HG03095 (cell line): ENCODE measurements at regions not wholly inside any gene's neighbourhood (a gene's known extent, or its start where the extent isn't known, plus 50 kb on each side); places are given as distances from the start of the nearest gene placed in this dataset.
"Not testable (repeated sequence)": the region's sequence is repeated elsewhere in the genome, so short reads cannot be mapped to it uniquely, and the experiment has no call there.

Experiments used
- ATAC-seq: cut with Tn5 transposase; IDR thresholded peaks from one replicate; pipeline ENCODE4 v1.9.1; 2021; ENCODE audit warnings: moderate library complexity; ENCODE audit not compliant: unreplicated experiment

DNA sequence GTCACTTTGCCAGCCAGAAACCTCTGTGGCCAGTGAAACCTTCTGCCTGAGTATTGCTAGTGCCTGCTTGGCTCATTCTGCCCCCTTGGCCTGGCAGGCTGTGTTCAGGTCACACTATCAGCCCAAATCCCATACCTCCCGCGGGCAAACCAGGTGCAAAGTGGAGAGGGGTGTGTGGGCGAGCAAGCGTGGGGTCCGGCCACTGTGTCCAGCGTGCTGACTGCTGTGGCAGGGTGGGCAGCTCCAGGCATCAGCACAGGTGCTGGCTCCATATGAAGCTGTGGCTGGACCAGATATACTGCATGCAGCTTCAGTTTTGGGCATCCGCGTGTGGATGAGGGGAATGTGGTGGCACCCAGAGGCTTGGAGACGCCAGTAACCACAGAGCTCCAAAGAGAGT, 576.5 kb upstream of the EDIL3 start:
- no peak for ATAC-seq

DNA sequence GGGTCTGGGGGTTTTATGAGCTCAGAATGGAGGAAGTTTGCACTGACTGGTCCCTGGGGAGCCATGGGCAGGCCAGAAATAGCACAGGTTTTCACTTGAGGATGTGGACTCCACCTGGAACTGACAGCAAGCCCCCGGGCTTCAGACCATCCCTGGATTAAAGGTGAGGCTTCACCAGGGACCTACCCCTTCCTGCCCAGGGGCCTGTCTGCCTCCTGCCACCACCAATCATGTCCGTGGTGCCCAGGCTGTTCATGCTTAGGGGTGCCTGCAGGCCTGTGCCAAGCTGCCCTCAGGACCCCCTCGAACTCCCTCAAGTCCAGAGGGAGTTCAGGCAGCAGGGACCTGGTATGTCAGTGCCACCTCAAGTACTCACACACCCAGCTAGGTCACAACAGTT, 577.2 kb upstream of the EDIL3 start:
- no peak for ATAC-seq

DNA sequence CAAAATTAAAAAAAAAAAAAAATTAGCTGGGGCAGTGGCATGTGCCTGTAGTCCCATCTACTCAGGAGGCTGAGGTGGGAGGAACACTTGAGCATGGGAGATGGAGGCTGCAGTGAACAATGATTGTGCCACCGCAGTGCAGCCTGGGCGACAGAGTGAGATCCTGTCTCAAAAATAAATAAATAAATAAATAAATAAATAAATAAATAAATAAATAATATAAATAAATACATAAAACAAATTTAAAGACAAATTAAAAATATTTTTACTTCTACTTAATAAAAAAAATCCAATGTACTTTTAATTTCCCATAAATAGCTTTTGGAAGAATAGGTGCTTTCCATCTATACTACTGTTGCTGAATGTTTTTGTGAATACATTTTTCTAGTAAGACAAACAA, 598.4 kb upstream of the EDIL3 start:
- ATAC-seq = no peak

DNA sequence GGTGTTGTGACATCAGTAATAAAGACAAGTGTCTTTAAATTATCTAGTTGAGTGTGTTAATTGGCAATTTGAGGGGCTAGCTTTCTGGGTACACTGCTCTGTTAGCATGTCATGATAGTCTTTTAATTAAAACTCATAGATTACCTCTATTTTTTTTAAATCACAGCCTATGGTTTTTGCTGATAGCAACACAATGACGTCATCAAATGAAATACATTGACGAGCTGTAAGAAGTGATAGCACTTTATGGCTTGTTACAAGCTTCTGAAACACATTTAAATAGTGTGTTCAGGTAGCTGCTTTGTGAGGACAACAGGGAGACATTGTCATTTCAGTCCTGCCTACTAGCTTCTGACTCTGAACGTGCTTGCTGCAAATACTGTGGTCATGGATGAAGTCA, 600.5 kb upstream of the EDIL3 start:
- ATAC-seq = no peak

DNA sequence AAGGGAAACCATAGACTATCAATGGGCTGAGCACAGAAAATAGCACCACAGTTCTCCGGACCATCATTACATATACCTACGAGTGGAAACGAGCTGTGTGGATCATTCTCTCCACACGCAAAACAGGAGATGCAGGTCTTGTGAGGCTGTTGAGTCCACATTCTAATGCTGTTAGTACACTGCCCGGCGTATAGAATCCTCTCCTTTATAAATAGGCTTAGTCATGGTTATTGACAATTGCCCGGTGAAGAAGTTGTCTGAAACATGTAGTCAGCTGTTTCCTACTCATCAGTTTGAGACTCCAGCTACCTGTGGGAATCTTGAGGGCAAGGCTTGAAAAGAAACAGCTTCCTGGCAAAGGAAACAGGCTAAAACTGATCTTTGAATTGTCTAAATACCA, 602.0 kb upstream of the EDIL3 start:
- ATAC-seq = no peak

DNA sequence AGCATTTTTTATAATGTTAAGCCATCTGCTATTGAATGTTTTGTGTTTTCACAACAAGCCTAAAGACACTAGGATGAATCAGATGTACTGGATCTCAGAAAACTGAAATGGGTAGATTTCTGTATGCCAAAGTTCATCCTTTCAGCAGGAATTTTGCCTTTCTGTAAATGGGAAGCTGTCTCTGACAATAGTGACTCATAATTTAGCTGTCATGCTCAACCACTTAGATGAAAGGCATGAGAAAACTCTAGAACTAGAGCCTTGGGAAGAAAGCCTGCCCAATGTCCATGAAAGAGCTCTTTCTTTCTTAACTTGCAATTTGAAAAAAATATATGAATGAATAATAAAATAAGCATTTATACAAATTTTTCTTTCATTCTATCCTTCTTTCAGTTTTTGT, 616.0 kb upstream of the EDIL3 start:
- no peak for ATAC-seq

DNA sequence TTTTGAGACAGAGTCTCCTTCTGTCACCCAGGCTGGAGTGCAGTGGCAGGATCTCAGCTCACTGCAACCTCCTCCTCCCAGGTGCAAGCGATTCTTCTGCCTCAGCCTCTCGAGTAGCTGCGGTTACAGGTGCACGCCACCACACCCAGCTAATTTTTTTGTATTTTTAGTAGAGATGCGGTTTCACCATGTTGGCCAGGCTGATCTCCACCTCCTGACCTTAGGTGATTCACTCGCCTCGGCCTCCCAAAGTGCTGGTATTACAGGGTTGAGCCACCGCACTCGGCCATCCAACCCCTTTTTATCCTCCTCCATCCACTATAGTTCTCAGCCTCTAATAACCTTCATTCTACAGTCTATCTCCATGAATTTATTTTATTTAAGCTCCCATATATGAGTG, 617.3 kb upstream of the EDIL3 start:
- not testable (repeated sequence) for ATAC-seq

DNA sequence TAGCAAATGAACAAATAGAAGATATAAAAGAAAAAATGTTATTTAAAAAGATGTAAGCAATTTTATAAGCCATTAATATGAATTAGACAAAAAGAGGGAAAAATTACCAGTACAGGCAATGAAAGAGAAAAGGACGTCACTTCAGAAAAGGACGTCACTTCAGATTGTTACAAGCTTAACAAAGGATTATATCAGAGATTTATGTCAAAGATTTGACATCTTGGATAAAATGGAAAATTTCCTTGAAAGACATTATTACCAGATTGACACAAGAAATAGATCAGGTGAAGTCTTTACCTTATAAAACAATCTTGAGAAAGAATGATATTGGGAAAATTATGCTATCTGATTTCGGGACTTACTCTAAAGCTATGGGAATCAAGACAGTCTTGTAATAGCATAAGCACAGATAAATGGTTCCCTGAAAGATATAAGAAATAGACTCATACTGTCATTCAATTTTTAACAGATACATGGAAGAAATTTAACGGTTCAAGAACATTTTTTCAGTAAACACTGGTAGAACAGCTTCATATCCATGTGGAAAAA, 625.4 kb upstream of the EDIL3 start:
- no peak for ATAC-seq

DNA sequence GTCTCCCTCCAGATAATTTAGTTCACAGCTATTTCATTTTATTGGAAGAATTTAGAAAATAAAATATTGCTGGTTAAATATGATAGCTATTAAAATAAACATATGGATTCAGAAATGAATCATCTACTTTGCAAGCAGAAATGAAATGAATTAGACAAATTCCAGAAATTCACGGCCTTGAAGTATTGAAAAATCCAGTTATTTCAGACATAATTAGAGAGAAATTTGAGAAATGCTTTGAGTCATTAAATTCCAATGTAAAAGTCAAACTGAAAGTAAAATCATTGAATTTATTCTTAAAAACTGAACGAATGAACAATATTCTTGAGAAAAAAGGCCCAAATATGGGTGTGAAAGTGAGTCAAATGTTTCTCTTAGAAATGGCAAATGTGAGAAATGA, 632.6 kb upstream of the EDIL3 start:
- ATAC-seq = no peak

DNA sequence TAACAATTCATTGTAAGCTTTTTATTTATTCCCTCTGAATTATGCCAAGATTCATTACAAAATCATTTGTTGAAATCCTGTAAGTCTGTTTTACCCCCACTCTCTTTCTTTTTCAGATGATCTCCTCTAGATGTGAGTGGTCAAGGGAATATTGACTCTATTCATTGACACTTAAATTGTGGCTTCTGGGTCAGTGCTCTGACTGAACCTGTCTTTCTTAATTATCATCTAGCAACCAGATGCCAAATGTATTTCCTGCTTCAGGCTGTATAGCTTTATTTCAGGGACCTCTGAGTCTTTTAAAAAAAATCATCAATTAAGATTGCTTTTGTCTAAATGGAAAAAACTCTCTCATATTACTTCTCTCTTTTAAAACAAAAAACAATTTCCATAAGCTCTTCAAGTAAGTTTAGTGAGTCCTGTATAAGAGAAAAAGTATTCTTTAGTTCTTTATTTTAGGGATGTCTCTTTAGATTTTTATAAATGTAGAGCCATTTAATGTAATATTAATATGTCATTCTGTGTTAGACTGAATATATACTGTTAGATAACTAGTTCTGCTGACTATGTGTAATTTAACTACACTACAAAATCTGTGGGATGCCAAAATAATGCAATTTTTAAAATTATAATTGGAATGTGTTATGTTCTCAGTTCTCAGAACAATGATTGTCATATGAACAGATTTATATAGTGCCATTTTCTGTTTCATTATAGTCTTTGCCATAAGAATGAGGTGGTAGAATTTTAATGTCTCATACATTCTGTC, 645.8 kb upstream of the EDIL3 start:
- ATAC-seq = no peak

DNA sequence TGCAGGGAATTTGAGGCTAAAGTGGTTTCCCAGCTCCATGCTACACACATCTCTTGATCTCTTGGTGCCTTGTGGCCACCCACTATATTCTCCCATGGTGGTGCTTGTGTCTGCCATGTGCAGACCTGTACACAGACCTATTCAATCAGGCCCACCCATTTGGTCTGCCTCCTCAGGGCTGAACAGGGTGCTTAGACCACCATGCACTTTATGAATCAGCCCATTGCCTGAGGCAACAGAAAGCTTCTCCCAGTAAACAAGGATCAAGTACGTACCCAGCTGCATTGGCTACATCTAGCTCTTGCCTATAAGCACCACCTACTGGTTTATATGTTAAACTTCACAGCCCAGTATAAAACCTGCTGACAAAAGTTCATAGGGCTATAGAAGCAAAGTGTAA, 664.3 kb upstream of the EDIL3 start:
- no peak for ATAC-seq

DNA sequence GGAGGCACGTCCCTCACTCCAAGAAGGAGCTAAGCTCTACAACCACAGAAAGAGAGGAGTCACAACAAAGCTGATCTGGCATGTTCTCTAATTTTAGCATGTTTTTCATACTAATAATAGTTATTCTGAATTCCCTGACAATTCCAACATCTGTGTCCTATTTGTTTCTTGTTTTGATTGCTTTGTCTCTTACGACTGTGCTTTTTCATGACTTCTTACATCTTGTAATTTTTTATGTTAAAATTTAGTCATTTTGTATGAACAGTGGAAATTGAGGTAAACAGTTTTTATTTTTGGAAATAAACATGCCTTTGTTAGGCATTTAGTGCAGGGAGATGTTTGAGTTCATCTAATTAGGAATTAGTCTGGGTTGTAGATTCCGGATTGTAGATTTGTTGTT, 668.1 kb upstream of the EDIL3 start:
- no peak for ATAC-seq

DNA sequence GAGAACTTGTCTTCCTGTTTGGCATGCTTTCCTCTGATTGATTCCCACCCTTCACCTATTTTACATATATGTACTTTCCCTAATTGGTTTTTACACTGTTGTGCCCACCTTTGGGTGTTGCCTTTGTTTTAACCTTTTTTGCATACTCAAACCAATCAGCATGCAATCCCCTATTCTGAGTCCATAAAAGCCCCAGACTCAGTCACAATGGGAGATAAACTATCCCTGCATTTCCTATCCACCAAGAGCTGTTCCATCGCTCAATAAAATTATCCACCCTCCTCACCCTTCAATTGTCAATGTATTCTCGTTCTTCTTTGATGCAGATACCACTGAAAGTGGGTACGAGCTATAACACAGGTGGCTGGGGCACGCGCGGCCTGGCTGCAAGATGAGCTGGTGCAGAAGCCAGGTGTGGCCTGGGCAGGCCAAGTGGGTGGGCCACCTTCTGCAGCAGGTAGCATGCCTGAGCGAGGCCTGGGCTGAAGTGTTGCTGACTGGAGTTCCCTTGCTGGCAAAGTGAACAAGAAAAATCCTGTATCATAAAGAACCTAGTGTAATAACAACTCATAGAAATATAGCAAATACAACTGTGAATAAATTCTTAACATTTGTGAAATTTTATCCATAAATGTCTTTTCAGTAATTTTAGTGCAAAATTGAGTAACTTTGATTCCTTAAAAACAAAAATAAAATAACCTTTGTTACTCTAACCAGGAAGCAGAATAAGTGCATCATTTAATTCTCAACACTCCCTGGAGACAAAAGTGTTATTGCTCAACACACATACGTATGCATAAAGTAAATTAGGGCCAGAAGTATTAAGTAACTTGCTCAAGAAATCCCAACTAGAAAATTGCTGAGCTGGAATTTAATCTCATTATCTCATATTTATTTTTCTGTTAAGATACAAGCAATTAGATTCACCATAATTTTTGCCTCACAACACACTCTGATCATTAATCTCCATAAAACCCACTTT, 685.3 kb upstream of the EDIL3 start:
- no peak for ATAC-seq

DNA sequence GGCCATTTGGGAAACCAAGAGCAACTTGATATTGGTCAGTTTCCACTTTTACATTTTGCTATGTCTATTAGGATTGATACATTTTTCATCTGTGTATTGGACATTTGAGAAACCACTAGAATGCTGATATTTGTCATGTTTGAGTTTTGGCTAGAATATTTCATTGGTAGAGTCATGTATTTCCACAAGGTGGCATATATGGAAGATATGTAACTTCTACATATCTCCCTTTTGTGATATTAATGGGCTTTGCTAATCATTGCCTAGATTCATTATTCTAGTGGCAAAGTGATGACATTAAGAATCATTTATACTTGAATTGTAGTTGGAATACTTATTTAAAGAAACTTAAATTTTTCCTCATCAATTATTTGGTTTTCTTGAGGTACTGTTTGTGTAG, 692.9 kb upstream of the EDIL3 start:
- ATAC-seq = no peak

DNA sequence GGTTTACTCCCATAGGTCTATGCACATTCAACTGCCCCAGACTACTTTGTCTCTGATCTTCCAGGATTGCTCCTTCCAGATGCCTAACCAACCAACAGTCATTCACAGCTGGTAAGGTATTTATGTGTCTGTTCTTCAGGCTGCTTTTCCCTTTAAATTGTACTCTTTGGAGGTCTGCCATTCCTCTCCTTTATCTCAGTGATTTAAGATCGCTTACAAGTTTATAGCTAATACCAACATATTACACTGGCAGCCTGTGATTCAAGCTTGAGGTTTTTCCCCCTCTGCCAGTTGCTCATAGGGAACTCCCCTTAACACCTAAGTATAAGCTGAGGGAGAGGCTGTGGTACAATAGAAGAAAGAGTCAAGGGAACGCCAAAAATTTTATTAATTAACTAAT, 711.7 kb upstream of the EDIL3 start:
- no peak for ATAC-seq

DNA sequence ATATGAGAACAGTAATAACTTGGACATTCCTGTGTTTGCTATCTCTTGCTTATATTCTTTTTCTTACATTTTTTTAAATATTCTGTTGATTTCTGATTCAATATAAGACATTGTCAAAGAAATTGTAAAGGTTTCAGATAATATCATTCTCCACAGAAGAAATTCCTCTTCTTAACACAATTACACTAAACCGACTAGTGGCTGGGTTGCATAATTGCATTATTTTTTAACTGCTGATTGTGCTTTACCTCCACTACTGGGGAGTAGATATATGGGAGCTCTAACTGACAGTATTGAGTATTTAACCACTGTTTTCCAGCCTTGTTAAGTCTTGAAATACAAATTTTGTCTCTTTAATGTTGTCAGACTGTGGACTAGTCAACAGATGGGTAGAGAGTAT, 723.8 kb upstream of the EDIL3 start:
- ATAC-seq = no peak

DNA sequence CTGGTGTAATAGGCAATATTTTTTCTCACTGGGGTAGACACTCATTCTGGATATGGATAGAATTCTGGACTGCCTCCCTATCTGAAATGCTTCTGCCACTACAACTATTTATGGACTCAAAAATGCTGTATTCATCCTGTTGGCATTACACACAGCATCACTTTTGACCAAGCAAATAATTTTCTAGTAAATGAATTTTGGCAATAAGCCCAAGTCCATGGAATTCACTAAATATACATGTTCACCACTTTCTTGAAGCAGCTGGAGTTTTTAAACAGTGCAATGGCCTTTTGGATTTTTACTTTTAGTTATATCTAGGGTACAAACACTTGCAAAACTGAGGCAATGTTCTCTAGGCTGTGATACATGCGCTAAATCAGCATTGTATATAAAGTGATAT, 724.9 kb upstream of the EDIL3 start:
- ATAC-seq = no peak

DNA sequence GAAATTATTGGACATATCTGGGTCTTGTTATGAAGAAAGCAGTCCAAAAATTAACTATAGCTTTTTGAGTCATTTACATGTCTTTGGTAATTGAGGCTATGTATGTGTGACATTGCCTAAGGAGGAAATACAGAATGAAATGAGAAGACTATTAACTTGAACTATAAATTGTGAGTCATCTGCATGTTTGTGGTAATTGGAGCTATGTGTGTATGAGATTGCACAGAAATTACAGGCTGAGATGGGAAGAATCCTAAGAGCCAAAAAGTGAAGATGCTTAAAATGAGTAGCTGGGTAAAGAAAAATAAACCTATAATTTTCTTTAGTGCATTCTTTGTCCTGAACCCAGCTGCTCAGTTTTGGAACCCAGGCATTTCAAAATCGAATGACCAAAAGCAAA, 747.6 kb upstream of the EDIL3 start:
- no peak for ATAC-seq

DNA sequence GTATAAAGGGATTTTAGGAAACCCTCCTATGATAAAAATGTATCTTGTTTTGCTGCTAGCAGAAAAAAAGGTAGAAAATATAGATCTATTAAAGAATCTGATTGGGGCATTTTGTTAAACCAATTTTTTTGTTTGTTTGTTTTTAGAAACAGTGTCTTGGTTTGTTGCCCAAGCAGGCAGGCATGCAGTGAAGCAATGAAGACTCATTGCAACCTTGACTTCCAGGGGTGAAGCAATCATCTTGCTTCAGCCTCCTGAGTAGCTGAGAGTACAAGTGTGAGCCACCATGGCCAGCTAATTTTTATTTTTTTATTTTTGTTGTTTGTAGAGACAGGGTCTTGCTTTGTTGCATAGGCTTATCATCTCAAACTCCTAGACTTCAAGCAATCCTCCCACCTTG, 755.8 kb upstream of the EDIL3 start:
- ATAC-seq = no peak

DNA sequence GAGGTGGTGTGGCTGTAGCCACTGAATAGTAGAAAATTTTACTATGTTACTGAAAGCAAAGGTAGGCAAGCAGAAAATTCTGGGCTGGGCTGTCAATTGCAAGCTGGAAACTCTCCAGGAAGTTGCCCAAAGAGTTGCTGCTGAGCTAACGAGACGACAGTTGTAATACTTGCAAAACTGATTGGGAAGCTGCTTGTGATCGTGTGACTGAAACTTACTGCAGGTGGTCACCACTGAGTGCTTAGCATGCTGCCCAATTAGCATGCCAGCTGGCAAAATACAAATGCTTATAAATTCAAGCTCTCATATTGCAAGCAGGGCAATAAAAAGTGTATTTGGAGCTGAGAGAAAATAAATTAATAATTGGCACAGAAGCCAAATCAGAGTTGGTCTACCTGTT, 758.5 kb upstream of the EDIL3 start:
- ATAC-seq = no peak

DNA sequence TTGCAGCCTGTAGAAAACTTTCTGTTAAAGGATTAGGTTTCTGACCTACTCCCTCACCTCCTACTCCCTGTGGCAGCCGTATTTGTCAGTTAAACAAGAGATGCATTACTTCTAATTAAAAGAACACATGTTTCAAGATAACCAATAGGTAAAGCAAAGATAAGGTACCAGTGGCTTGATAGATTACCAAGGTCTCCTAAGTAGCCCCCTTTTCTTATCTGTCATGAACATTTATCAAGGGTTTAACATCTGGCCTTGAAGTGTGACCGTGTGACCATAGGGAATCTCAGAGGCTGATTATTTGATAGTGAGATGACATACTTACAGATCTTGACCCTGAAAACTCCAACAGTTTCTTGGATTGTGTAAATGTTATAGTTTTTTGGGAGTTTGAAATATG, 764.0 kb upstream of the EDIL3 start:
- ATAC-seq = no peak

DNA sequence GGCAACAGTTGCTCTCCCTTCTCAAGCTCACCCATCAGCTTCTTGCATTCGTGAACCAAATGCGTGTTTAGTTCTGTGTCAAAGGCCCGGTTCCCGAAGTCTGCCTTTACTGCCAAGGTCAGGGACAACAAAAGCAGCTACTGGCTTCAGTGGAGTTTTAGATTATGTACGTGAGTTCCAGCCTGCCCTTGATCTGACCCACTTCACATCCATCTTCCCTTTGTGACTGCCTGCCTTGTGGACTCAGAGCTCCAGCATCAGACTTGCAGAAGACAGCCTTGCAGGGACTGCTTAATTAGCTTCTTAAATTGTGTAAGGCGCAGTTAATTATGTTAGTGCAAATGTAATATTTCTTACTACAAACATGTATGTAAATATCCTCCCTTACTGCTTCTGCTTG, 774.7 kb upstream of the EDIL3 start:
- no peak for ATAC-seq
